ENCODE measurements at regions not wholly inside any gene's neighbourhood (a gene's known extent, or its start where the extent isn't known, plus 50 kb on each side); places are given as distances from the start of the nearest gene placed in this dataset.

DNA sequence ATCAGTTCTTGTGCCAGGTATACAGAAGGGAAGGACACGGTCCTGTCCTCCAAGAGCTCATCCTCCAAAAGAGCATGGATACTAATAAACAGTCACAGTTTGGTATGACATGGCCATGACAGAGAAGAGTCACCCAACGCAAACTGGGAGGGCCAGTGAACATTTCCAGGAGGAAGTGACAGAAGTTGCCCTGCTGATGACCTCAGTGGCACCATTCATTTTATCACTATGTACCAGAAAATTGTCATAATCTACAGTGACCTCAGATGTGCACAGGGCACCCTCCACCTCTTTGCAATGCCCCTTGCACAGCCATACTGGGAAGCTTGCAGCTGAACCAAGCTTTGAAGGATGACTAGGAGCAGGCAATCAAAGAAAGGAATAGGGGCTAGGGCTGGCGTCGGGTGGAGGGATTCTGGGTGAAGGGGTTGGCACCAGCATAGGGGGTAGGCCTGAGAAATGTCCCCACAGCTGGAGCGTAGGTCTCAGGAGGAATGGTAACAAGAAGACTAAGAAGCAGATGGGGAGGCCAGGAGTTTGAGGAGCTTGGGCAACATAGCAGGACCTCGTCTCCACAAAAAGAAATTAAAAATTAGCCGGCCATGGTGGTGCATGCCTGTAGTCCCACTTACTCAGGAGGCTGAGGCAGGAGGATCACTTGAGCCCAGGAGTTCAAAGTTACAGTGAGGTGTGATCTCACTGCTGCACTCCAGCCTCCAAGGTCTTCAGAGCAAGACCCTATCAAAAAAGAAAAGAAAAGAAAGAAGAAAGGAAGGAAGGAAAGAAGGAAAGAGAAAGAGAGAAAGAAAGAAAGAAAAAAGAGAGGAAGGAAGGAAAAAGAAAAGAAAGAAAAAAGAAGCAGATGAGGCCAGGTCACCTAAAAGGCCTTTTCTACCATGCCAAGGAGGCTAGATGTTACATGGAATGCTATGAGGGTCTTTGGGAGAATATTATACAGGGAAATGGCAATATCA is 65.3 kb upstream of the SNX9 start:
- TF ChIP-seq CTCF (IDR thresholded peaks at IDR 0.05) = no peak
- TF ChIP-seq POLR2A (IDR thresholded peaks at IDR 0.05) = no peak
